NAMALWA (cell line): ENCODE measurements at regions not wholly inside any gene's neighbourhood (a gene's known extent, or its start where the extent isn't known, plus 50 kb on each side); places are given as distances from the start of the nearest gene placed in this dataset.
"Not testable (repeated sequence)": the region's sequence is repeated elsewhere in the genome, so short reads cannot be mapped to it uniquely, and the experiment has no call there.

Source experiments
- DNase-seq: peaks from one replicate; pipeline ENCODE4 v3.0.0-alpha.2; 2015; ENCODE audit warnings: low spot score

DNA sequence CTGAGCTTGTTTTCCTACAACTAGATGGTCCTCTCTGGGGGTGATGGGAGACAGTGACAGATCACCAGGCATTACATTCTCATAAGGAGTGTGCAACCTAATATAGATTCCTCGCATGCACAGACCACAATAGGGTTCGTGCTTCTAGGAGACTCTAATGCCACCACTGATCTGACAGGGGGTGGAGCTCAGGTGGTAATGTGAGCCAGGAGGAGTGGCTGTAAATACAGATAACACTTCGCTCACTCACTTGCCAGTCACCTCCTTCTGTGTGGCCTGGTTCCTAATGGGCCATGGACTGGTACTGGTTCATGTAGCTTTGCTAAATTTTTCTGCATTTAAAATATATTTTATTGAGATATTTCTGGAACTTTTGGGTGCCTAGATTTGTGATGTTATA lies 202.3 kb upstream of the ZNF32 start:
- no peak for DNase-seq

- DNase-seq = no peak
Observed at GRCh38 chr10:43849551-43849950, 200.9 kb upstream of the ZNF32 start.

- no peak for DNase-seq
Observed at GRCh38 chr10:43846968-43847367, 198.3 kb upstream of the ZNF32 start.

DNA sequence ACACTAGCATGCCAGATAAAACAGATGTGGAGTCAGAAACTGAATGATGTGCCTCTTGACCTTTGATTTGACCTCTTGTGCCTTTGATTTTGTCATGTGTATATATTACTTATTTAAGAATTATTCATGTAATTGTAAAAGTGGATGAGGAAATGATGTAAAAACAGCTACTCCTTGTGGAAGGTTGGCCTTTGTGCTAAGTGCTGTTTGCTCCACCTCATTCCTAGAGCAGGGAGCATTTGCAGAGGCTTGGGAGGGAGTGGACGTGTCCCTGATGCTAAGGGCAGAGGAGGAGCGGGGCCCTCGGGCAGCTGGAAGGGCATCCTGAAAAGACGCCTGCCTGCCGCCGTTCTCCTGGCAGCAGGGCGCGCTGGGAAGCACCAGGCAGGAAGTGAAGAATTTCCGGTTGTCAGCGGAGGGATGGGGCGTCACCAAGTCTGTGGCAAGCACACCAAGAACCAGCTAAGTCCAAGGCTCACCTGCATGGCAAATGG lies 197.6 kb upstream of the ZNF32 start:
- DNase-seq = no peak

GRCh38 chr10:43845121-43845520 lies 196.4 kb upstream of the ZNF32 start:
- no peak for DNase-seq

- DNase-seq = no peak
Observed at GRCh38 chr10:43844221-43844620, 195.5 kb upstream of the ZNF32 start.

DNA sequence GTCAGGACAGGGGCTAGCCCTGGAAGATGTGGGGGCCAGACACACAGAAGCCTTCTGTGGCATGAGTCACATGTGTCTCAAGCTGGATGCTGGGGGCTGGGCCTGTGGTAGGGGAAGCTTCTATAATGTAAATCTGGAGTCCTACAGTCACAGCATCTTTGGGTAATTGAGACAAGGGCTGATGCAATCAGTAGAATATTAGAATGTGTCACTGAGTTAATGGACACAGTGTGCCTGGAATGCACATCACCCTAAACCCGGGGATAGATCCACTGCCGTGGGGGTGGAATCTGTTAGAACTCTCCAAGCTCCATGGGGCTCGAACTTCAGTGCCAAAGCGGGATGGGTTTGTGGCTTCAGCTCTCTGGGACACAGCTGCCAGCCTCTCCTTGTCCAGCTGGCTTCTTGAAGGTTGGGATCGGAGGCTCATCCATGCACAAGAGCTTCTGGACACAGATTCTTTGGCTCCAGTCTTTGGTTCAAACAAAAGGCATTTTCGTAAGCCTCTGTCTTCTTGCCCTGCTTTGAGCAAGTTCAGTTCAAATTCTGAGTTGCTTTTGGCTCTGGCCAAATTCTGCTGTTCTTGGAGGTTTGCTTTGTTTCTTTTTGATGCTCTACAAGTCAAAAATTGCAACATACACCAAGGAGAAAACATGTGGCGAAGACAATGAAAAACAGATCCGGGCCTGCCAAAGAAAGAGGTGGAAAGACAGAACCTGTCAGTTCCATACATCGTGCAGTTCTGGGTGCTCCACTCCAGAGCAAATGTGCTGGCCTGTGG lies 194.8 kb upstream of the ZNF32 start:
- no peak for DNase-seq

DNA sequence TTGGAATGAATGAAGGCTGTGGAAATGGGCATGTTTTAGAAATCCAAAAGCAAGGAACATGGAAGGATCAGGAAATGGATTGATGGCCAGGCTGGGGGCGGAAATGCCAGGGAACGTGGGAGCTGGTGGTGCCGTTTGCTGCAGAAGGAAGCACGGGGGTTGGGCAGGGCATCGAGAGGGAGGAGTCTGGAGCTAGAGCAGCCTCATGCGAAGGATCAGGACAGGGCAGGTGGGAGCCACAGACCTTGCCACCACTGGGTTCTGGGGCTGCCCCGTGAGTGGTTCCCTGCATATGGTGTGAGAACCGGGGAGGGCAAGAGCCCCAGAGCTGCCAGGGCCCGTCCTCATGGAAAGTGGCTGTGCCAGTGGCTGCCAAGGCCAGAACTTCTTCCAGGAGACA lies 193.8 kb upstream of the ZNF32 start:
- no peak for DNase-seq

GRCh38 chr10:43842072-43842471 lies 193.4 kb upstream of the ZNF32 start:
- DNase-seq = no peak

DNA sequence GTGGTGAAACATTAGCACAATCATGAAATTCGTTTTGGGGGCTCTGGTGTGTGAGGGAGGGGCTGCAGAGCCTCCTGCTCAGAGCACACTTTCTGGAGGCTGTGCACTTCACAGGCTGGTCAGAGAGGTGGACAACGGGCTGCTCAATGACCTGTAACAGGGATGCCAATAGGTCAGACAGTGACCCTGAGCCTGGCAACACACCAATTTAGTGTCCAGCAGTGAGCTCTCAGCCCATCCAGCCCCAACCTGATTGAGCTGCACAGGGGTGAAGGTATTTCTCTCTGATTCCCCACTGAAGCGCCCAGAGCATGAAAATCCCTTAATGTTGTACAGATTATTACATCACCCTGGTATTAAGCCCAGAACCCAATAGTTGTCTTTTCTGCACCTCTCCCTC lies 191.3 kb upstream of the ZNF32 start:
- DNase-seq = no peak

GRCh38 chr10:43834751-43835150 lies 186.1 kb upstream of the ZNF32 start:
- DNase-seq = not testable (repeated sequence)

DNA sequence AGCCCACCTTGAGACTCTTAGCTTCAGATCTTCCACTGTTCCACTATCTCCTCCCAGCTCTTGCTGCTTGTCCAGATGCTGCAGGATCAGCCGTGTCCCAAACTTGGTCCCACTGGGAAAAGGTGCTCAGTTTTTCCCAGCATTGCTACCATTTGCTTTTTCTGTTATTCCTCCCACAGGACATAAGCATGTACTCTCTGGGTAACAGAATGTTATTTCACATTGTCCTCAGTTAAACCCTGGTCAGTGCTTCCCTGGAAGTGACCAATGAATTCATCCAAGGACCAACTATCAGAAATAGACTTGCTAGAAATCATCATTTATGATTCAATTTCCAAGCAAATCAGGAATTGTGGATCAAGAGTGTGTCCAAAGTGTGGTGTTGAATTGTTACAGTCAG lies 179.2 kb upstream of the ZNF32 start:
- no peak for DNase-seq

DNA sequence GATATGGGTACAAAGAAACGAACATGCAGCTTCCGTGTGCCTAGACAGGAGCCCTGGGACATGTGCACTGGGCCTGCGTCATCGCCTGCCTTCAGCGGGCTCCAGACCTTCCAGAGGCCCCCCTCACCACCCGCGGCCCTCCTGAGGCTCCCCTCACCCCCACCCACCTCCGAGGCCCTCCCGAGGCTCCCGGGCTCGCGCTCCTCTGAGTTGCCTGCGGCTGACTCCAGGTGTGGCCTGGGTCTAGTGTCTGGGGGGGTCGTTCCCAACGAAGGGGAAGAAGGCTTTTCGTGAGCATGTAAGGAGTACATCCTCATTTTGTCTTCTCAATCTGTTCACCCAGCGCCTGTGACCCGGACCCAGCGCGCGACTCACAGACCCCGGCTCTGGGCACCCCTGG lies 177.3 kb upstream of the ZNF32 start:
- no peak for DNase-seq

- no peak for DNase-seq
Observed at GRCh38 chr10:43825421-43825820, 176.7 kb upstream of the ZNF32 start.

DNA sequence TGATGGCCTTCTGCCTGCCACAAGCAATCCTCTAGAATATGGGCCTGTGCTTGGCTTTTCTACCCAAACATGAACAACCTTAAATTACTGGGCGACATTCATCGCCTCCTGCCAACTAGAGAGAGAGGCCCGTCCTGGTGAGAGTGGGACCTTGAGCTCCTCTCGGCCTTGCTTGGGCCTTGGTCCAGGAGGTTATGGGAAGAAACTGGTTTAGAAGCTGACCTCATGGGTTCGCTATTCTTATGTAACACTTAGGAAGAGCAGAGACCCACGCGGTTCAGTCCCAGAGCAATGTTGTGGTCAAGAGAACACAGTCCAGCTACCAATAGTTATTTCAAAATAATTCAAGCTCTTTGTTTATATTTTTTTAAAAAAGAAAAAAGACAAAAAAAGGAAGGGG lies 176.3 kb upstream of the ZNF32 start:
- DNase-seq = no peak

DNA sequence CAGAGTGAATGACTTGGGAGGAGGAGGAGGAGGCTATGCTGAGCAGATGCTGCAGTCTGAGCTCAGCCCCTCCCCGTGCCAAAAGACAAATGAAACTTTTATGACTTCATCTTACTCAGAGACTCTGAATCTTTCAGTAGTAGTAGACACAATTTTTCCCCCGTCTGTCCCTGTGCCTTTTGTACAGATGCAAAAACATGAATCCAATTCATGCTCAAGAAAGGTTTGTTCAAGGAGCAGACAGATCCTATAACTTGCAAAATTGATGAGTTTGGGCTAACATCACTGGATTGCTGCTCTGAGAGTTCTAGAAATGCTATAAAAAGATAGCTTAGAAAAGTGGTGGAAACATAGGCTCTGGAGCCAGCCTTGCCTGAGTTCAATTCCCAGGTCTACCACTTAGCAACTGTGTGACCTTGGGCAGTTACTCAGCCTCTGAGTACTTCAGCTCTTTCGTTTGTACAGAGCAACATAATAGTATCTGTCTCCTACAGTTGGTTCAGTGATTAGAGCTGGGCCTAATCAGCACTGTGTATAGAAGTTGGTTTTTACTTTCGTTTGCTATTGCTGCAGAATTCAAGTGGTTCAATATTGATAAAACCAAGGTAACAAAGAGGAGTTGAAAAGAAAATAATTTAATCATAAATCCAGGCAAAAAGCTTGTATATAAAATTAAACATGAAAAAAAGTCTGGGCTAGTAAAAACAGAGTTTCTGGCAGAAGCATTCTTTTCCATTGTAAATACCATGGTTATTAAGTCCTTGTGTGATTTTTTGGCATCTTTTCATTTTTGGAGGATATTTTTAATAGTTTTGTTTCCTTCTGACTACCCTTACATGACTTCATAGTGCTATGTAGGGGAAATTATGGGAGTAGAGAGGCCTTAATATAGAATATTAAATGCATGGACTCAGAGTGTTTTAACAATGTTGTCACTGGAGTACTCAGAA lies 174.2 kb upstream of the ZNF32 start:
- no peak for DNase-seq

GRCh38 chr10:43821103-43821502 lies 172.4 kb upstream of the ZNF32 start:
- no peak for DNase-seq

GRCh38 chr10:43820663-43821062 lies 172.0 kb upstream of the ZNF32 start:
- no peak for DNase-seq

- no peak for DNase-seq
Observed at GRCh38 chr10:43819464-43820230, 171.0 kb upstream of the ZNF32 start.

DNA sequence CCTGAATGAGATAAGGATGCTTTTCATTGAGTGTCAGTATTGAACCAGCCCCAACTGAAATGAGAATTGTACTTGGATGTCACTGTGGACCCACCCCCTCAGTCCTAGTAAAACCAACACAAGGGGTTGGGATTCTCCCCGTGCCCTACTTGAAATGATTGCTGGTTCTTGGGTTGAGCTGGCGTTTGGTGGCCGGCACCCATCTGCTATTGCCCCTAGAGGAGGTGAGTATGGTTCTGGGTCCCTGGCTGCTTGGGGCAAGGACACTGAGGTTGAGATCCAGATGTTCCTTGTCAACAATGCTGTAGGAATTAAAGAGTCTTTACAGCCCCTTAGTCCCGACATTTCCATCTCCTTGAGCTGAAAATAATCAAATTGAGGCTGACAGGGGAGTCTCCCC lies 170.0 kb upstream of the ZNF32 start:
- no peak for DNase-seq

- no peak for DNase-seq
Observed at GRCh38 chr10:43817368-43817767, 168.7 kb upstream of the ZNF32 start.
